ENCODE measurements at regions not wholly inside any gene's neighbourhood (a gene's known extent, or its start where the extent isn't known, plus 50 kb on each side); places are given as distances from the start of the nearest gene placed in this dataset.

DNA sequence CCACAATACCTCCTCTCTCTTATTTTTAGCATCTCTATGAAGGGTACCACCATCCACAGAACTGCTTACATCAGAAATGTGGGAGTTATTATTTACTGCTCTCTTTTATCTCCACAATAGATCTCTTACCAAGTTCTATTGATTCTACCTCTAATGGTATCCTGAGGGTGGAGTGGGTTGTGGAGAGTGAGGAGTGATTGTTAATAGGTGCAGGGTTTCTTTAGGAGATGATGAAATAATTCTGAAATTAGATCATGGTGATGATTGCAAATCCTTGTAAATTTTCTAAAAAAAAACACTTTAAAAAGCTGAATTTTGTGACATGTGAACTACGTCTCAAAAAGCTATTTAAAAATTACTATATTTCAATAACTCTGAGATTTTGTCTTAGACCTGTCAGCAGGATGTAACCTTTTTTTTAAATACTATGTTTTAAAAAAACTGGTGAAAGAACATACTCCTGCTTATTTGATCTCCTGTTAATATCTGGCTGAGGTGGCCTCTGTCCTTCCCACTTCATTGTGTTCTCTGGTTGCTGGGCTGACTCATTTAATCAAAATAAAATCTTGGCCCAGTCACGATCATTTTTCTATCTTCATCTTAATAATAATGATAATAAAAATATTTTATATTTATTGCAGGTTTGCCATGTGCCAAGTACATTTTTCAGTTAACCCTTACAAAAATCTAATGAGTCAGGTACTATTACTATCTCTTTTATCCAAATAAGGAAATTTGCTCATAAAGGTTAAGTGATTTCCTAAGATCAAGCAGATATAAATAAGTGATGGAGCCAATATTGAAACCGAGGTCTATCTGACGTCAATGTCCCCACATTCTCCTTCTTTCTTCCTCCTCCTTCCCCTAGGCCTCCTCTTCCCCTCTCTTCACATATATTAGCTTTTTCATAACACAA is 73.5 kb downstream of the GLUD2 start:
- TF ChIP-seq, protein P1, sequence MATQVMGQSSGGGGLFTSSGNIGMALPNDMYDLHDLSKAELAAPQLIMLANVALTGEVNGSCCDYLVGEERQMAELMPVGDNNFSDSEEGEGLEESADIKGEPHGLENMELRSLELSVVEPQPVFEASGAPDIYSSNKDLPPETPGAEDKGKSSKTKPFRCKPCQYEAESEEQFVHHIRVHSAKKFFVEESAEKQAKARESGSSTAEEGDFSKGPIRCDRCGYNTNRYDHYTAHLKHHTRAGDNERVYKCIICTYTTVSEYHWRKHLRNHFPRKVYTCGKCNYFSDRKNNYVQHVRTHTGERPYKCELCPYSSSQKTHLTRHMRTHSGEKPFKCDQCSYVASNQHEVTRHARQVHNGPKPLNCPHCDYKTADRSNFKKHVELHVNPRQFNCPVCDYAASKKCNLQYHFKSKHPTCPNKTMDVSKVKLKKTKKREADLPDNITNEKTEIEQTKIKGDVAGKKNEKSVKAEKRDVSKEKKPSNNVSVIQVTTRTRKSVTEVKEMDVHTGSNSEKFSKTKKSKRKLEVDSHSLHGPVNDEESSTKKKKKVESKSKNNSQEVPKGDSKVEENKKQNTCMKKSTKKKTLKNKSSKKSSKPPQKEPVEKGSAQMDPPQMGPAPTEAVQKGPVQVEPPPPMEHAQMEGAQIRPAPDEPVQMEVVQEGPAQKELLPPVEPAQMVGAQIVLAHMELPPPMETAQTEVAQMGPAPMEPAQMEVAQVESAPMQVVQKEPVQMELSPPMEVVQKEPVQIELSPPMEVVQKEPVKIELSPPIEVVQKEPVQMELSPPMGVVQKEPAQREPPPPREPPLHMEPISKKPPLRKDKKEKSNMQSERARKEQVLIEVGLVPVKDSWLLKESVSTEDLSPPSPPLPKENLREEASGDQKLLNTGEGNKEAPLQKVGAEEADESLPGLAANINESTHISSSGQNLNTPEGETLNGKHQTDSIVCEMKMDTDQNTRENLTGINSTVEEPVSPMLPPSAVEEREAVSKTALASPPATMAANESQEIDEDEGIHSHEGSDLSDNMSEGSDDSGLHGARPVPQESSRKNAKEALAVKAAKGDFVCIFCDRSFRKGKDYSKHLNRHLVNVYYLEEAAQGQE (tag by site-specific recombination; IDR thresholded peaks at IDR 0.05) = no peak
- TF ChIP-seq ZNF529 (tag by site-specific recombination; IDR thresholded peaks at IDR 0.05; ENCODE audit: insufficient replicate concordance) (no peak), ZNF169 (tag by site-specific recombination; IDR thresholded peaks at IDR 0.05) (no peak), ZBTB17 (tag by site-specific recombination; IDR thresholded peaks at IDR 0.05) (no peak), YY1 (tag by site-specific recombination; IDR thresholded peaks at IDR 0.05) (no peak)
